ENCODE measurements at regions not wholly inside any gene's neighbourhood (a gene's known extent, or its start where the extent isn't known, plus 50 kb on each side); places are given as distances from the start of the nearest gene placed in this dataset.

DNA sequence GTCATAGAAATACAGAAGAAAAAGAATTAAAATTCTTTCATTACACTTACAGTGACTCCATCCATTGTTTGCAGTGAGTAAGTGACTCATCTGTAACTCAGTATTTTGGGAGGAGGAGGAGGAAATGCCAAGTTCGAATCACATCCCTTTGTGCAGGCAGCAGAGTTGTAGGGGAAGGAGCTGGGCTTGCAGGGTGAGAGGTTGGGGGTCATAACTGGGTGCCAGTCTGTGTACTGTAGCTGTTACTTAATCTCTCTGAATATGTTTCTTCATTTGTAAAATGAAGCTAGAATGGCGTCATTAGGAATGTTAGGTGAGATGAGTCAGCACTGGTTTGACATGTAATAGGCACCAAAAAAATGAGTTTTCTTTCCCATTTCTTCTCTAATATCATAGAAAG lies 235.7 kb upstream of the ADAMTSL1 start:
- intact Hi-C loops (cut with DNase I) = no loop called here
- Histone ChIP-seq H3K9me3 (ENCODE audit: control insufficient read depth, low read length) (no peaks in the 10 kb centered on the region), H3K4me3 (ENCODE audit: low read length in 2 of 2) (no peak overlapping the region), H3K27me3 (ENCODE audit: control insufficient read depth in 1 of 2, insufficient read depth in 2 of 2, low read length in 1 of 2) (no peaks in the 10 kb centered on the region), H3K4me1 (ENCODE audit: control insufficient read depth in 1 of 2, insufficient read depth in 2 of 2, low read length in 2 of 2) (no peaks in the 10 kb centered on the region), H3K27ac (ENCODE audit: low read depth in 1 of 2, low read length in 2 of 2) (no peak overlapping the region), H3K36me3 (ENCODE audit: control insufficient read depth in 1 of 2, insufficient read depth in 2 of 2, low read length in 1 of 2) (no peaks in the 10 kb centered on the region)
- no peak for DNase-seq
- ATAC-seq (ENCODE audit: low FRiP score) = no peak
- 38 to 45% methylated on average over 2 of the region's 2 CpGs for WGBS, 2 donors

- no peaks in the 10 kb centered on the region for H3K4me1 ChIP-seq (ENCODE audit: control insufficient read depth in 1 of 2, insufficient read depth in 2 of 2, low read length in 2 of 2)
- intact Hi-C loops (cut with DNase I) = no loop called here
- ATAC-seq (ENCODE audit: low FRiP score) = no peak
- H3K36me3 ChIP-seq (ENCODE audit: control insufficient read depth in 1 of 2, insufficient read depth in 2 of 2, low read length in 1 of 2) = no peaks in the 10 kb centered on the region
- no peak overlapping the region for H3K4me3 ChIP-seq (ENCODE audit: low read length in 2 of 2)
- H3K9me3 ChIP-seq (ENCODE audit: control insufficient read depth, low read length) = no peaks in the 10 kb centered on the region
- DNase-seq = no peak
- no peaks in the 10 kb centered on the region for H3K27me3 ChIP-seq (ENCODE audit: control insufficient read depth in 1 of 2, insufficient read depth in 2 of 2, low read length in 1 of 2)
- 93 to 100% methylated on average over 1 of the region's 1 CpG for WGBS, 2 donors
- H3K27ac ChIP-seq (ENCODE audit: low read depth in 1 of 2, low read length in 2 of 2) = no peak overlapping the region
These were observed 235.1 kb upstream of the ADAMTSL1 start for GRCh38 chr9:18238752-18239447.

DNA sequence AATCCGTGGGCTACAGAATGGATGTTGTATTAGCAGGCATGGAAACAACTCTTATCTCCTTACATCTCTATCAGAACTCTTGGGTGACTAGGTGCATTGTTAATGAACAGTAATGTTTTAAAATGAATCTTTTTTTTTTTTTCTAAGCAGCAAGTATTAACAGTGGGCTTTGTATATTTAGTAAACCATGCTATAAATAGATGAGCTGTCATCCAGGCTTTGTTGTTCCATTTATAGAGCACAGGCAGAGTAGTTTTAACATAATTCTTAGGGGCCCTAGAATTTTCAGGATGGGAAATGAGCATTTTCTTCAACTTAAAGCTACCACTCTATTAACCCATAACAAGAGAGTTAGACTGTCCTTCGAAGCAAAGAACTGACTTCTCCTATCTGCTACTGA lies 233.7 kb upstream of the ADAMTSL1 start:
- Histone ChIP-seq H3K36me3 (ENCODE audit: control insufficient read depth in 1 of 2, insufficient read depth in 2 of 2, low read length in 1 of 2) (no peaks in the 10 kb centered on the region), H3K4me3 (ENCODE audit: low read length in 2 of 2) (no peak overlapping the region), H3K4me1 (ENCODE audit: control insufficient read depth in 1 of 2, insufficient read depth in 2 of 2, low read length in 2 of 2) (no peaks in the 10 kb centered on the region), H3K27ac (ENCODE audit: low read depth in 1 of 2, low read length in 2 of 2) (no peak overlapping the region), H3K27me3 (ENCODE audit: control insufficient read depth in 1 of 2, insufficient read depth in 2 of 2, low read length in 1 of 2) (no peaks in the 10 kb centered on the region), H3K9me3 (ENCODE audit: control insufficient read depth, low read length) (no peaks in the 10 kb centered on the region)
- 32 to 35% methylated on average over 2 of the region's 2 CpGs for WGBS, 2 donors
- ATAC-seq (ENCODE audit: low FRiP score) = no peak
- no peak for DNase-seq
- intact Hi-C loops (cut with DNase I) = no loop called here

GRCh38 chr9:18245911-18246310 lies 228.0 kb upstream of the ADAMTSL1 start:
- no peak for ATAC-seq (ENCODE audit: low FRiP score)
- no peak for DNase-seq
- H3K27me3 ChIP-seq (ENCODE audit: control insufficient read depth in 1 of 2, insufficient read depth in 2 of 2, low read length in 1 of 2) = no peaks in the 10 kb centered on the region
- H3K27ac ChIP-seq (ENCODE audit: low read depth in 1 of 2, low read length in 2 of 2) = no peak overlapping the region
- intact Hi-C loops (cut with DNase I) = no loop called here
- H3K4me3 ChIP-seq (ENCODE audit: low read length in 2 of 2) = no peak overlapping the region
- 94 to 95% methylated on average over 4 of the region's 4 CpGs for WGBS, 2 donors
- no peaks in the 10 kb centered on the region for H3K36me3 ChIP-seq (ENCODE audit: control insufficient read depth in 1 of 2, insufficient read depth in 2 of 2, low read length in 1 of 2)
- H3K9me3 ChIP-seq (ENCODE audit: control insufficient read depth, low read length) = no peaks in the 10 kb centered on the region
- no peaks in the 10 kb centered on the region for H3K4me1 ChIP-seq (ENCODE audit: control insufficient read depth in 1 of 2, insufficient read depth in 2 of 2, low read length in 2 of 2)

DNA sequence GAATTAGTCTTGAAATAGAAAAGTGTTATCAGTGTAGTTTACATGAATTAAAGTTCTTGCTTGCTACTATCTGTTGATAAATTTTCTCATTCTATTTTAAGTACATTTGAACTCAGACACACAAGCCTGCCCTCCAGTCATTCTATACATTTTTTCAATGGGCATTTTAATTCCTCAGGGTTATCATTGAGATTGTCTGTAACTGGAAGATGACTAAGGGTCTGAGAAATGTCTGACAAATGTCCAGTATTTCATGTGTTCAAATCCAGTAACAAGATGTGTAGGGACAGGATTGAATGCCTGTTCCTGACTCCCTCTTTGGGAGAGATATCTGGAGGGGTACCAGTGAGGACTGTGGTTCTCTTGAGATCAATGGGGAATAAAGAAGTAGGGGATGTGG lies 223.9 kb upstream of the ADAMTSL1 start:
- DNase-seq (no peak), ATAC-seq (ENCODE audit: low FRiP score) (no peak)
- H3K9me3 ChIP-seq (ENCODE audit: control insufficient read depth, low read length) = no peaks in the 10 kb centered on the region
- no peaks in the 10 kb centered on the region for H3K4me1 ChIP-seq (ENCODE audit: control insufficient read depth in 1 of 2, insufficient read depth in 2 of 2, low read length in 2 of 2)
- H3K27ac ChIP-seq (ENCODE audit: low read depth in 1 of 2, low read length in 2 of 2) = no peak overlapping the region
- H3K27me3 ChIP-seq (ENCODE audit: control insufficient read depth in 1 of 2, insufficient read depth in 2 of 2, low read length in 1 of 2) = no peaks in the 10 kb centered on the region
- intact Hi-C loops (cut with DNase I) = no loop called here
- H3K36me3 ChIP-seq (ENCODE audit: control insufficient read depth in 1 of 2, insufficient read depth in 2 of 2, low read length in 1 of 2) = no peaks in the 10 kb centered on the region
- no peak overlapping the region for H3K4me3 ChIP-seq (ENCODE audit: low read length in 2 of 2)

GRCh38 chr9:18253950-18254349 lies 220.0 kb upstream of the ADAMTSL1 start:
- no peak overlapping the region for H3K27ac ChIP-seq (ENCODE audit: low read depth in 1 of 2, low read length in 2 of 2)
- WGBS, 2 donors = 83 to 87% methylated on average over 9 of the region's 9 CpGs

DNA sequence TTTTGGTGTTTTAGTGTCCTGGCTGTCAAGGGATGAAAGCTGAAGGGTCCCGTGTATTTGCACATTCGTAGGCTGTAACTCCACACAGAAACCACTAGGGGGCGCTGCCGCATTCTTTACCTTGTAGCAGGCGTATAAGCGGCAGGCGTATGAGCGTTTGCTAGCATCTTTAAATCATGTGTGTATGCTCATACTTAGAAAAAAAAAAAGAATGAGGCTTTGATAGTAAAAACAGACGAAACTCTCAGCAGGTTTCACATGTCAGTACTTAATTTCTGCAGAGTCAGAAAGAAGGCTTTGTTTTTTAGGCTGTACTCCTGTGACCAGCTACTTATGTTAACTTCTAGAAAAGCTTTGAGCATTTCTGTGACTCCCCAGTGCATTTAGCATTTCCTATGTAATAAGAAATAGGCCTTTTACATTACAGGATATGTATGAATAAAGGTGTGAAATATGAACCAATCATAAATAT lies 218.8 kb upstream of the ADAMTSL1 start:
- Histone ChIP-seq H3K36me3 (ENCODE audit: control insufficient read depth in 1 of 2, insufficient read depth in 2 of 2, low read length in 1 of 2) (no peaks in the 10 kb centered on the region), H3K4me1 (ENCODE audit: control insufficient read depth in 1 of 2, insufficient read depth in 2 of 2, low read length in 2 of 2) (peaks cover 0 to 4% of the 10 kb centered on the region in 2 donors), H3K27ac (ENCODE audit: low read depth in 1 of 2, low read length in 2 of 2) (no peak overlapping the region), H3K9me3 (ENCODE audit: control insufficient read depth, low read length) (no peaks in the 10 kb centered on the region), H3K4me3 (ENCODE audit: low read length in 2 of 2) (no peak overlapping the region), H3K27me3 (ENCODE audit: control insufficient read depth in 1 of 2, insufficient read depth in 2 of 2, low read length in 1 of 2) (no peaks in the 10 kb centered on the region)
- ATAC-seq (ENCODE audit: low FRiP score) (peak; percentile 88), DNase-seq (peak; percentile 83 to 94)
- WGBS, 2 donors = 0 to 1% methylated on average over 9 of the region's 9 CpGs
- intact Hi-C loops (cut with DNase I) = loop anchor here (5.0 kb wide), 5 partner anchors 127 to 772 kb away; no protein-coding TSS in a partner anchor

More at GRCh38 chr9:18253950-18254349, 220.0 kb upstream of the ADAMTSL1 start:
- H3K27me3 ChIP-seq (ENCODE audit: control insufficient read depth in 1 of 2, insufficient read depth in 2 of 2, low read length in 1 of 2) = no peaks in the 10 kb centered on the region
- no peak for DNase-seq
- H3K36me3 ChIP-seq (ENCODE audit: control insufficient read depth in 1 of 2, insufficient read depth in 2 of 2, low read length in 1 of 2) = no peaks in the 10 kb centered on the region
- no peaks in the 10 kb centered on the region for H3K9me3 ChIP-seq (ENCODE audit: control insufficient read depth, low read length)
- no peak overlapping the region for H3K4me3 ChIP-seq (ENCODE audit: low read length in 2 of 2)
- no peak for ATAC-seq (ENCODE audit: low FRiP score)
- peaks cover 0 to 4% of the 10 kb centered on the region in 2 donors for H3K4me1 ChIP-seq (ENCODE audit: control insufficient read depth in 1 of 2, insufficient read depth in 2 of 2, low read length in 2 of 2)
- intact Hi-C loops (cut with DNase I) = no loop called here

DNA sequence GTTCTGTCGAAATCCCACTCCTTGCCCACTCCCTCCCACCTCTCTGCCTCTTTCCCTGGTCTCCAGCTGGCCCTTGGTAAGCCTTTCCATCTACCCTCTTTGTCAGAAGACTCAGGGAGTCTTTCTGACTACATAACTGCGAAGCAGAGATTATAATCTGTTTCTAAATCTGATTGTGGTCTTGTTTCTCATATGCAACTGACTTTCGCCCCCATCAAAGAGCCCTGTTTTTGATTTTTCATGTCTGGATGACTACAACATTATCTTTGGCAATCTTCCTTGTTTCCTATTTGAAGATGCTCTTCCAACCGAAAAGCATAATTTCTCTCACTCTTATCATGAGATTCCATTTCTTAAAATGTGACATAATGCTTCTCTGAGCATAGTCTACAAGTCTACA lies 218.2 kb upstream of the ADAMTSL1 start:
- 47 to 55% methylated on average over 4 of the region's 4 CpGs for WGBS, 2 donors
- H3K9me3 ChIP-seq (ENCODE audit: control insufficient read depth, low read length) = no peaks in the 10 kb centered on the region
- peaks cover 0 to 4% of the 10 kb centered on the region in 2 donors for H3K4me1 ChIP-seq (ENCODE audit: control insufficient read depth in 1 of 2, insufficient read depth in 2 of 2, low read length in 2 of 2)
- no peaks in the 10 kb centered on the region for H3K36me3 ChIP-seq (ENCODE audit: control insufficient read depth in 1 of 2, insufficient read depth in 2 of 2, low read length in 1 of 2)
- H3K27me3 ChIP-seq (ENCODE audit: control insufficient read depth in 1 of 2, insufficient read depth in 2 of 2, low read length in 1 of 2) = no peaks in the 10 kb centered on the region
- DNase-seq (no peak), ATAC-seq (ENCODE audit: low FRiP score) (no peak)
- H3K4me3 ChIP-seq (ENCODE audit: low read length in 2 of 2) = no peak overlapping the region
- intact Hi-C loops (cut with DNase I) = loop anchor here (5.0 kb wide), 5 partner anchors 127 to 772 kb away; no protein-coding TSS in a partner anchor
- H3K27ac ChIP-seq (ENCODE audit: low read depth in 1 of 2, low read length in 2 of 2) = no peak overlapping the region

DNA sequence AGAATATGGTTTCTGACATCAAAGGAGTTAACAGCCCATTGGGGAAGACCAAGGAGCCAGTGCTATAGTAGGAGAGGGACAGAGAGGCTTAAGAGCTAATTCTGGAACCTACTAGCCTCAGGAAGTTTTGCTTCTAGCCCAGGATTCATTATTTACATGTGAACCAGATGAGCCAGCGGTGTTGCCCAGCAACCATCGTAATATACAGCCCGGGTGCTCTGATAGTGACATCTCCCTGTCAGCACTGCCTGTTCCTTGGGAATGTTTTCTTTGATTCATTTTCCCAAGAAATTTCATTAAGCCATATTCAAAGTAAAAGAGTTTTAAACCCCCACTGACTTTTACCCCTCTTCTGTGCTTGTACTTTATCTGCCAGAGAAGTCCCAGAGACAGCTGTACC lies 217.4 kb upstream of the ADAMTSL1 start:
- ATAC-seq (ENCODE audit: low FRiP score) (no peak), DNase-seq (no peak)
- Histone ChIP-seq H3K4me1 (ENCODE audit: control insufficient read depth in 1 of 2, insufficient read depth in 2 of 2, low read length in 2 of 2) (peaks cover 0 to 4% of the 10 kb centered on the region in 2 donors), H3K4me3 (ENCODE audit: low read length in 2 of 2) (no peak overlapping the region), H3K27me3 (ENCODE audit: control insufficient read depth in 1 of 2, insufficient read depth in 2 of 2, low read length in 1 of 2) (no peaks in the 10 kb centered on the region), H3K9me3 (ENCODE audit: control insufficient read depth, low read length) (no peaks in the 10 kb centered on the region), H3K36me3 (ENCODE audit: control insufficient read depth in 1 of 2, insufficient read depth in 2 of 2, low read length in 1 of 2) (no peaks in the 10 kb centered on the region), H3K27ac (ENCODE audit: low read depth in 1 of 2, low read length in 2 of 2) (no peak overlapping the region)
- 75 to 81% methylated on average over 3 of the region's 3 CpGs for WGBS, 2 donors
- intact Hi-C loops (cut with DNase I) = loop anchor here (5.0 kb wide), 5 partner anchors 126 to 771 kb away; no protein-coding TSS in a partner anchor
